Keratinocyte (primary cell): ENCODE measurements at regions not wholly inside any gene's neighbourhood (a gene's known extent, or its start where the extent isn't known, plus 50 kb on each side); places are given as distances from the start of the nearest gene placed in this dataset.

Source experiments
- DNase-seq: peaks from one replicate; pipeline ENCODE4 v3.0.0-alpha.2; 2011; ENCODE audit warnings: low read depth, missing footprints, low spot score
- FAIRE-seq: peaks from 2 replicates; lab custom pipeline; 2011; peaks lifted over from hg19 to GRCh38; lab: Jason Lieb, UNC
- H2AFZ ChIP-seq: 2 replicates; pipeline ENCODE4 v1.6.0; 2012; ENCODE audit warnings: low read length, control low read depth, inconsistent platforms; ENCODE audit not compliant: control insufficient read depth
- H3K27ac ChIP-seq: 2 replicates; pipeline ENCODE4 v1.5.1; 2011; ENCODE audit warnings: low read length; ENCODE audit not compliant: control insufficient read depth, insufficient read depth
- H3K27me3 ChIP-seq: 3 replicates; pipeline ENCODE4 v1.6.0; 2011; ENCODE audit warnings: low read length; ENCODE audit not compliant: control insufficient read depth, insufficient read depth; ENCODE audit errors: extremely low read depth
- H3K36me3 ChIP-seq, 2 experiments: 2 replicates in 1 of 2; 3 replicates in 1 of 2; pipeline ENCODE4 v1.5.1; 2011; ENCODE audit warnings: low read length in 2 of 2, mild to moderate bottlenecking in 1 of 2; ENCODE audit not compliant: control insufficient read depth in 2 of 2, insufficient read depth in 2 of 2; ENCODE audit errors: extremely low read depth in 1 of 2
- H3K4me1 ChIP-seq: 3 replicates; pipeline ENCODE4 v1.5.1; 2011; ENCODE audit warnings: low read length; ENCODE audit not compliant: control insufficient read depth, insufficient read depth; ENCODE audit errors: extremely low read depth
- H3K4me2 ChIP-seq: 3 replicates; pipeline ENCODE4 v1.6.0; 2011; ENCODE audit warnings: low read depth, low read length; ENCODE audit not compliant: control insufficient read depth, insufficient read depth; ENCODE audit errors: extremely low read depth
- H3K4me3 ChIP-seq, 3 experiments: fragments of 200-600 bp in 1 of 3; sonication (generic) in 1 of 3; 2 replicates in 2 of 3; 3 replicates in 1 of 3; pipeline ENCODE4 v1.5.1; 2011 to 2016; ENCODE audit warnings: low read length in 3 of 3, mild to moderate bottlenecking in 3 of 3, control low read depth in 2 of 3, inconsistent platforms in 1 of 3, low read depth in 1 of 3, mixed read lengths in 1 of 3, mixed run types in 1 of 3, moderate library complexity in 1 of 3; ENCODE audit not compliant: control insufficient read depth in 2 of 3, insufficient read depth in 2 of 3; ENCODE audit errors: extremely low read depth in 1 of 3
- H3K79me2 ChIP-seq: 2 replicates; pipeline ENCODE4 v1.6.0; 2012; ENCODE audit warnings: low read length; ENCODE audit not compliant: control insufficient read depth, insufficient read depth
- H3K9ac ChIP-seq: 3 replicates; pipeline ENCODE4 v1.6.0; 2011; ENCODE audit warnings: low read length; ENCODE audit not compliant: control insufficient read depth, insufficient read depth; ENCODE audit errors: extremely low read depth
- H3K9me1 ChIP-seq: 3 replicates; pipeline ENCODE4 v1.6.0; 2011; ENCODE audit warnings: low read length; ENCODE audit not compliant: control insufficient read depth, insufficient read depth; ENCODE audit errors: extremely low read depth
- H3K9me3 ChIP-seq: 2 replicates; pipeline ENCODE4 v1.5.1; 2012; ENCODE audit warnings: low read depth, low read length; ENCODE audit not compliant: control insufficient read depth
- H4K20me1 ChIP-seq: 3 replicates; pipeline ENCODE4 v1.6.0; 2011; ENCODE audit warnings: low read length; ENCODE audit not compliant: control insufficient read depth, insufficient read depth; ENCODE audit errors: extremely low read depth
- EZH2 ChIP-seq: IDR thresholded peaks from one replicate; pipeline ENCODE4 v1.6.1; 2012; ENCODE audit warnings: inconsistent platforms, mild to moderate bottlenecking, low read length, moderate library complexity
- dilution Hi-C: fragments of 300-500 bp; cut with MboI; formaldehyde crosslinking; loops from one replicate; pipeline ENCODE4 v1.7.0; 2020; ENCODE audit warnings: low sequenced_read_pairs; ENCODE audit not compliant: extremely low pct_ligation_motif_present
- TF ChIP-seq, protein P1 (sequence below), 3 experiments: IDR thresholded peaks in 1 of 3; conservative IDR thresholded peaks in 1 of 3; optimal IDR thresholded peaks in 1 of 3; 2 replicates in 2 of 3; 3 replicates in 1 of 3; pipeline versions ENCODE3 to v1.5.1; 2011; ENCODE audit warnings: low read length in 3 of 3, mild to moderate bottlenecking in 3 of 3, moderate library complexity in 2 of 3, control low read depth in 1 of 3, inconsistent platforms in 1 of 3; ENCODE audit not compliant: insufficient read depth in 2 of 3; ENCODE audit errors: extremely low read depth in 1 of 3

- Histone ChIP-seq H4K20me1 (no peaks in the 10 kb centered on the region), H3K9me1 (no peaks in the 10 kb centered on the region), H3K36me3 (no peaks in the 10 kb centered on the region), H3K79me2 (no peaks in the 10 kb centered on the region), H3K27me3 (no peaks in the 10 kb centered on the region), H3K4me3 (no peak overlapping the region), H2AFZ (no peak overlapping the region), H3K27ac (no peak overlapping the region), H3K4me1 (no peaks in the 10 kb centered on the region), H3K9me3 (no peaks in the 10 kb centered on the region), H3K4me2 (no peak overlapping the region), H3K9ac (no peak overlapping the region)
- TF ChIP-seq EZH2 = no peak
- TF ChIP-seq, protein P1, sequence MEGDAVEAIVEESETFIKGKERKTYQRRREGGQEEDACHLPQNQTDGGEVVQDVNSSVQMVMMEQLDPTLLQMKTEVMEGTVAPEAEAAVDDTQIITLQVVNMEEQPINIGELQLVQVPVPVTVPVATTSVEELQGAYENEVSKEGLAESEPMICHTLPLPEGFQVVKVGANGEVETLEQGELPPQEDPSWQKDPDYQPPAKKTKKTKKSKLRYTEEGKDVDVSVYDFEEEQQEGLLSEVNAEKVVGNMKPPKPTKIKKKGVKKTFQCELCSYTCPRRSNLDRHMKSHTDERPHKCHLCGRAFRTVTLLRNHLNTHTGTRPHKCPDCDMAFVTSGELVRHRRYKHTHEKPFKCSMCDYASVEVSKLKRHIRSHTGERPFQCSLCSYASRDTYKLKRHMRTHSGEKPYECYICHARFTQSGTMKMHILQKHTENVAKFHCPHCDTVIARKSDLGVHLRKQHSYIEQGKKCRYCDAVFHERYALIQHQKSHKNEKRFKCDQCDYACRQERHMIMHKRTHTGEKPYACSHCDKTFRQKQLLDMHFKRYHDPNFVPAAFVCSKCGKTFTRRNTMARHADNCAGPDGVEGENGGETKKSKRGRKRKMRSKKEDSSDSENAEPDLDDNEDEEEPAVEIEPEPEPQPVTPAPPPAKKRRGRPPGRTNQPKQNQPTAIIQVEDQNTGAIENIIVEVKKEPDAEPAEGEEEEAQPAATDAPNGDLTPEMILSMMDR (optimal IDR thresholded peaks at IDR 0.05 in 1 of 3, IDR thresholded peaks at IDR 0.05 in 1 of 3, conservative IDR thresholded peaks at IDR 0.05 in 1 of 3; ENCODE audit: extremely low read depth in 1 of 3, insufficient read depth in 2 of 3, low read length in 3 of 3) = no peak
- DNase-seq = no peak
- FAIRE-seq = no peak
- dilution Hi-C loops = no loop called here
These were observed 184.6 kb upstream of the BCOR start for GRCh38 chrX:40282348-40282747.

- no peaks in the 10 kb centered on the region for H3K4me1 ChIP-seq
- H3K4me2 ChIP-seq = no peak overlapping the region
- H3K9me1 ChIP-seq = no peaks in the 10 kb centered on the region
- H3K9ac ChIP-seq = no peak overlapping the region
- FAIRE-seq (no peak), DNase-seq (no peak)
- no peaks in the 10 kb centered on the region for H3K36me3 ChIP-seq
- H3K79me2 ChIP-seq = no peaks in the 10 kb centered on the region
- H2AFZ ChIP-seq = no peak overlapping the region
- dilution Hi-C loops = no loop called here
- no peaks in the 10 kb centered on the region for H4K20me1 ChIP-seq
- no peaks in the 10 kb centered on the region for H3K9me3 ChIP-seq
- no peak overlapping the region for H3K27ac ChIP-seq
- no peaks in the 10 kb centered on the region for H3K27me3 ChIP-seq
- H3K4me3 ChIP-seq = no peak overlapping the region
- no peak for TF ChIP-seq EZH2
- TF ChIP-seq, protein P1 (optimal IDR thresholded peaks at IDR 0.05 in 1 of 3, IDR thresholded peaks at IDR 0.05 in 1 of 3, conservative IDR thresholded peaks at IDR 0.05 in 1 of 3; ENCODE audit: extremely low read depth in 1 of 3, insufficient read depth in 2 of 3, low read length in 3 of 3) = no peak
These were observed 183.7 kb upstream of the BCOR start for GRCh38 chrX:40281336-40282005.
